WTC11 (cell line): ENCODE measurements at regions not wholly inside any gene's neighbourhood (a gene's known extent, or its start where the extent isn't known, plus 50 kb on each side); places are given as distances from the start of the nearest gene placed in this dataset.

Experiments used
- JUN ChIP-seq: sonication (generic); formaldehyde crosslinking; IDR thresholded peaks from 2 replicates; pipeline ENCODE4 v1.8.0; 2023; ENCODE audit warnings: mild to moderate bottlenecking, missing genetic modification reagents
- NR2C2 ChIP-seq: sonication (generic); formaldehyde crosslinking; IDR thresholded peaks from 2 replicates; pipeline ENCODE4 v1.8.0; 2022; ENCODE audit warnings: mild to moderate bottlenecking, missing genetic modification reagents
- SP1 ChIP-seq: sonication (generic); formaldehyde crosslinking; conservative IDR thresholded peaks from 2 replicates; pipeline ENCODE4 v1.8.1; 2022; ENCODE audit warnings: missing genetic modification reagents
- TCF7 ChIP-seq: sonication (generic); formaldehyde crosslinking; IDR thresholded peaks from 2 replicates; pipeline ENCODE4 v1.8.0; 2022; ENCODE audit warnings: mild to moderate bottlenecking, low read depth, missing genetic modification reagents, moderate library complexity
- ZBTB21 ChIP-seq: sonication (generic); formaldehyde crosslinking; IDR thresholded peaks from 2 replicates; pipeline ENCODE4 v1.8.1; 2023; ENCODE audit warnings: mild to moderate bottlenecking, missing genetic modification reagents, borderline replicate concordance
- ZNF138 ChIP-seq: sonication (generic); formaldehyde crosslinking; conservative IDR thresholded peaks from 2 replicates; pipeline ENCODE4 v1.8.1; 2022; ENCODE audit warnings: mild to moderate bottlenecking, moderate library complexity, missing genetic modification reagents
- TF ChIP-seq, protein P1 (sequence below): fragments of 200-600 bp; IDR thresholded peaks from 2 replicates; pipeline ENCODE4 v1.8.0; 2022; ENCODE audit warnings: antibody characterized with exemption
- TF ChIP-seq, protein P2 (sequence below): sonication (generic); formaldehyde crosslinking; IDR thresholded peaks from 2 replicates; pipeline ENCODE4 v1.8.1; 2023; ENCODE audit warnings: mild to moderate bottlenecking, moderate library complexity, missing genetic modification reagents
- TF ChIP-seq, protein P3 (sequence below): sonication (generic); formaldehyde crosslinking; IDR thresholded peaks from 2 replicates; pipeline ENCODE4 v1.8.1; 2022; ENCODE audit warnings: low read depth, mild to moderate bottlenecking, moderate library complexity, missing genetic modification reagents, borderline replicate concordance
- TF ChIP-seq, protein P4 (sequence below): sonication (generic); formaldehyde crosslinking; IDR thresholded peaks from 2 replicates; pipeline ENCODE4 v1.8.1; 2023; ENCODE audit warnings: mild to moderate bottlenecking, missing genetic modification reagents, borderline replicate concordance
- TF ChIP-seq, protein P5 (sequence below): sonication (generic); formaldehyde crosslinking; IDR thresholded peaks from 2 replicates; pipeline ENCODE4 v1.8.0; 2022; ENCODE audit warnings: mild to moderate bottlenecking, missing genetic modification reagents

DNA sequence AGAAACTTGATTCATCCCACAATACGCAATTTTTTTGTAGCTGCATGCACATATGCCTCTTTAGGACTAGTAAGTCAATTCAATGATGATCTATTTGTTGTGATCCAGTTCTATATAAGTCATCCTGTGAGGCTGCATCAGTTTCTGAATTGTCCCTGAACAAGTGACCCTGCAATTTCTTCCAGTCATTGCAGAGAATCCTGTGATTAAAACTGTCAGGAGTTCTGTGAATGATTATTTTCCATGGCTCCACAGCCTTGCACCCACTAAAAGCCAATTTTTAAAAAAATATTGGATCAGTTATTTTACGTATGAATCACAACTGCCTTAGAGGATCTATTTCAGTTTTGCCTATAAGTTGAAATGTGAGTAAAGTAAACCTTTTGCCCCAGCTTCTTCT, 1585.0 kb upstream of the ACVR2A start:
- TF ChIP-seq, protein P1, sequence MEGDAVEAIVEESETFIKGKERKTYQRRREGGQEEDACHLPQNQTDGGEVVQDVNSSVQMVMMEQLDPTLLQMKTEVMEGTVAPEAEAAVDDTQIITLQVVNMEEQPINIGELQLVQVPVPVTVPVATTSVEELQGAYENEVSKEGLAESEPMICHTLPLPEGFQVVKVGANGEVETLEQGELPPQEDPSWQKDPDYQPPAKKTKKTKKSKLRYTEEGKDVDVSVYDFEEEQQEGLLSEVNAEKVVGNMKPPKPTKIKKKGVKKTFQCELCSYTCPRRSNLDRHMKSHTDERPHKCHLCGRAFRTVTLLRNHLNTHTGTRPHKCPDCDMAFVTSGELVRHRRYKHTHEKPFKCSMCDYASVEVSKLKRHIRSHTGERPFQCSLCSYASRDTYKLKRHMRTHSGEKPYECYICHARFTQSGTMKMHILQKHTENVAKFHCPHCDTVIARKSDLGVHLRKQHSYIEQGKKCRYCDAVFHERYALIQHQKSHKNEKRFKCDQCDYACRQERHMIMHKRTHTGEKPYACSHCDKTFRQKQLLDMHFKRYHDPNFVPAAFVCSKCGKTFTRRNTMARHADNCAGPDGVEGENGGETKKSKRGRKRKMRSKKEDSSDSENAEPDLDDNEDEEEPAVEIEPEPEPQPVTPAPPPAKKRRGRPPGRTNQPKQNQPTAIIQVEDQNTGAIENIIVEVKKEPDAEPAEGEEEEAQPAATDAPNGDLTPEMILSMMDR: no peak
- TF ChIP-seq ZBTB21 (CRISPR knock-in tag) (no peak), TCF7 (CRISPR knock-in tag) (no peak), SP1 (CRISPR knock-in tag) (no peak), ZNF138 (CRISPR knock-in tag) (no peak), NR2C2 (CRISPR knock-in tag) (no peak), JUN (CRISPR knock-in tag) (no peak)
- TF ChIP-seq, protein P2, sequence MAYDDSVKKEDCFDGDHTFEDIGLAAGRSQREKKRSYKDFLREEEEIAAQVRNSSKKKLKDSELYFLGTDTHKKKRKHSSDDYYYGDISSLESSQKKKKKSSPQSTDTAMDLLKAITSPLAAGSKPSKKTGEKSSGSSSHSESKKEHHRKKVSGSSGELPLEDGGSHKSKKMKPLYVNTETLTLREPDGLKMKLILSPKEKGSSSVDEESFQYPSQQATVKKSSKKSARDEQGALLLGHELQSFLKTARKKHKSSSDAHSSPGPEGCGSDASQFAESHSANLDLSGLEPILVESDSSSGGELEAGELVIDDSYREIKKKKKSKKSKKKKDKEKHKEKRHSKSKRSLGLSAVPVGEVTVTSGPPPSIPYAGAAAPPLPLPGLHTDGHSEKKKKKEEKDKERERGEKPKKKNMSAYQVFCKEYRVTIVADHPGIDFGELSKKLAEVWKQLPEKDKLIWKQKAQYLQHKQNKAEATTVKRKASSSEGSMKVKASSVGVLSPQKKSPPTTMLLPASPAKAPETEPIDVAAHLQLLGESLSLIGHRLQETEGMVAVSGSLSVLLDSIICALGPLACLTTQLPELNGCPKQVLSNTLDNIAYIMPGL (CRISPR knock-in tag): no peak
- TF ChIP-seq, protein P3, sequence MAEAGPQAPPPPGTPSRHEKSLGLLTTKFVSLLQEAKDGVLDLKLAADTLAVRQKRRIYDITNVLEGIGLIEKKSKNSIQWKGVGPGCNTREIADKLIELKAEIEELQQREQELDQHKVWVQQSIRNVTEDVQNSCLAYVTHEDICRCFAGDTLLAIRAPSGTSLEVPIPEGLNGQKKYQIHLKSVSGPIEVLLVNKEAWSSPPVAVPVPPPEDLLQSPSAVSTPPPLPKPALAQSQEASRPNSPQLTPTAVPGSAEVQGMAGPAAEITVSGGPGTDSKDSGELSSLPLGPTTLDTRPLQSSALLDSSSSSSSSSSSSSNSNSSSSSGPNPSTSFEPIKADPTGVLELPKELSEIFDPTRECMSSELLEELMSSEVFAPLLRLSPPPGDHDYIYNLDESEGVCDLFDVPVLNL (CRISPR knock-in tag): no peak
- TF ChIP-seq, protein P4, sequence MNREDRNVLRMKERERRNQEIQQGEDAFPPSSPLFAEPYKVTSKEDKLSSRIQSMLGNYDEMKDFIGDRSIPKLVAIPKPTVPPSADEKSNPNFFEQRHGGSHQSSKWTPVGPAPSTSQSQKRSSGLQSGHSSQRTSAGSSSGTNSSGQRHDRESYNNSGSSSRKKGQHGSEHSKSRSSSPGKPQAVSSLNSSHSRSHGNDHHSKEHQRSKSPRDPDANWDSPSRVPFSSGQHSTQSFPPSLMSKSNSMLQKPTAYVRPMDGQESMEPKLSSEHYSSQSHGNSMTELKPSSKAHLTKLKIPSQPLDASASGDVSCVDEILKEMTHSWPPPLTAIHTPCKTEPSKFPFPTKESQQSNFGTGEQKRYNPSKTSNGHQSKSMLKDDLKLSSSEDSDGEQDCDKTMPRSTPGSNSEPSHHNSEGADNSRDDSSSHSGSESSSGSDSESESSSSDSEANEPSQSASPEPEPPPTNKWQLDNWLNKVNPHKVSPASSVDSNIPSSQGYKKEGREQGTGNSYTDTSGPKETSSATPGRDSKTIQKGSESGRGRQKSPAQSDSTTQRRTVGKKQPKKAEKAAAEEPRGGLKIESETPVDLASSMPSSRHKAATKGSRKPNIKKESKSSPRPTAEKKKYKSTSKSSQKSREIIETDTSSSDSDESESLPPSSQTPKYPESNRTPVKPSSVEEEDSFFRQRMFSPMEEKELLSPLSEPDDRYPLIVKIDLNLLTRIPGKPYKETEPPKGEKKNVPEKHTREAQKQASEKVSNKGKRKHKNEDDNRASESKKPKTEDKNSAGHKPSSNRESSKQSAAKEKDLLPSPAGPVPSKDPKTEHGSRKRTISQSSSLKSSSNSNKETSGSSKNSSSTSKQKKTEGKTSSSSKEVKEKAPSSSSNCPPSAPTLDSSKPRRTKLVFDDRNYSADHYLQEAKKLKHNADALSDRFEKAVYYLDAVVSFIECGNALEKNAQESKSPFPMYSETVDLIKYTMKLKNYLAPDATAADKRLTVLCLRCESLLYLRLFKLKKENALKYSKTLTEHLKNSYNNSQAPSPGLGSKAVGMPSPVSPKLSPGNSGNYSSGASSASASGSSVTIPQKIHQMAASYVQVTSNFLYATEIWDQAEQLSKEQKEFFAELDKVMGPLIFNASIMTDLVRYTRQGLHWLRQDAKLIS: no peak
- TF ChIP-seq, protein P5, sequence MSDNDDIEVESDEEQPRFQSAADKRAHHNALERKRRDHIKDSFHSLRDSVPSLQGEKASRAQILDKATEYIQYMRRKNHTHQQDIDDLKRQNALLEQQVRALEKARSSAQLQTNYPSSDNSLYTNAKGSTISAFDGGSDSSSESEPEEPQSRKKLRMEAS (CRISPR knock-in tag): no peak
